Tibial artery (tissue), 4 donors: ENCODE measurements at regions not wholly inside any gene's neighbourhood (a gene's known extent, or its start where the extent isn't known, plus 50 kb on each side); places are given as distances from the start of the nearest gene placed in this dataset.

Experiments used
- DNase-seq, 2 donors: peaks; one replicate each; pipeline ENCODE4 v3.0.0-alpha.2; 2019
- H3K27ac ChIP-seq, 2 donors: fragments of 200-600 bp; sonication (generic) in 1 of 2; 1 replicate in 1 of 2; 2 replicates in 1 of 2; pipeline ENCODE4 v1.5.1; 2018 to 2019; ENCODE audit warnings: mild to moderate bottlenecking in 1 of 2
- H3K27me3 ChIP-seq, 2 donors: fragments of 200-600 bp; sonication (generic) in 1 of 2; one replicate each; pipeline versions ENCODE4 v1.5.1 to v1.6.0; 2016 to 2019
- H3K36me3 ChIP-seq, 3 donors: fragments of 200-600 bp; sonication (generic) in 2 of 3; one replicate each; pipeline ENCODE4 v1.5.1; 2016 to 2019; ENCODE audit warnings: mild to moderate bottlenecking in 2 of 3
- H3K4me1 ChIP-seq, 4 donors: fragments of 200-600 bp; sonication (generic) in 2 of 4; 1 replicate in 3 of 4; 2 replicates in 1 of 4; pipeline ENCODE4 v1.5.1; 2016 to 2019
- H3K4me3 ChIP-seq, 2 donors: fragments of 200-600 bp; sonication (generic) in 1 of 2; 1 replicate in 1 of 2; 2 replicates in 1 of 2; pipeline ENCODE4 v1.5.1; 2018 to 2019; ENCODE audit warnings: mild to moderate bottlenecking in 2 of 2
- H3K9me3 ChIP-seq, 3 donors: fragments of 200-600 bp; sonication (generic) in 1 of 3; one replicate each; pipeline ENCODE4 v1.5.1; 2016 to 2019
- CTCF ChIP-seq, 2 experiments: fragments of 200-600 bp in 1 of 2; fragments of 450-650 bp in 1 of 2; IDR thresholded peaks; one replicate each; pipeline ENCODE4 v1.5.1; 2017 to 2019; ENCODE audit warnings: antibody characterized with exemption in 2 of 2, mild to moderate bottlenecking in 1 of 2, moderate library complexity in 1 of 2
- intact Hi-C: fragments of 100-400 bp; cut with DNase I; formaldehyde crosslinking; loops from one replicate; pipeline ENCODE4 v1.15.0; 2023; ENCODE audit warnings: low total_unique reads

DNA sequence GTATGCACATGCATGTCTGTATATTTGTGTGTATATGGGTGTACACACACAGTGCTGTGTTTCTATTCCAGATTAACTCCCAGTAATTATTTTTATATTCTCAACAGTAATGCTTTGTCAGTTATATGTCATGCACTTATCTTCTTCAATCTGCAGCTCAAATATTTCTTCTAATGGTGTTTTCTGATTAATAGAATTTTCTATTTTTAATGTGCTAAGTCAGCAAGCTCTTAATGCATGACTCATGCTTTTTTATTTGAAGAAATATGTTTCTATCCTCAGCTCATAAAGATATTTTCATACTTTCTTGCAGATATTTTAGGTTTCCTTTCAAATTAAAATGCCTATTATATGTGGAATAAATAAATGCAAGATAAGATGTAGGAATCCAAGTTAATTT, 59.7 kb upstream of the TMEM18 start:
- Histone ChIP-seq H3K36me3 (no peaks in the 10 kb centered on the region), H3K4me3 (no peak overlapping the region), H3K9me3 (no peaks in the 10 kb centered on the region), H3K27ac (no peak overlapping the region), H3K4me1 (peaks cover 0 to 18% (median 10%) of the 10 kb centered on the region in 4 donors), H3K27me3 (peaks cover 0 to 22% of the 10 kb centered on the region in 2 donors)
- DNase-seq = no peak
- no peak for TF ChIP-seq CTCF (IDR thresholded peaks at IDR 0.05)
- intact Hi-C loops = no loop called here

- intact Hi-C loops = no loop called here
- H3K36me3 ChIP-seq = no peaks in the 10 kb centered on the region
- no peak overlapping the region for H3K4me3 ChIP-seq
- H3K27me3 ChIP-seq = peaks cover 0 to 30% of the 10 kb centered on the region in 2 donors
- DNase-seq = no peak
- no peak overlapping the region for H3K27ac ChIP-seq
- H3K4me1 ChIP-seq = peaks cover 0 to 14% (median 9%) of the 10 kb centered on the region in 4 donors
- no peak for TF ChIP-seq CTCF (IDR thresholded peaks at IDR 0.05)
- H3K9me3 ChIP-seq = no peaks in the 10 kb centered on the region
These were observed 58.5 kb upstream of the TMEM18 start for GRCh38 chr2:735670-736218.

GRCh38 chr2:734496-734895, 57.3 kb upstream of the TMEM18 start:
- intact Hi-C loops = no loop called here
- no peaks in the 10 kb centered on the region for H3K36me3 ChIP-seq
- TF ChIP-seq CTCF (IDR thresholded peaks at IDR 0.05) = no peak
- DNase-seq = no peak
- no peaks in the 10 kb centered on the region for H3K9me3 ChIP-seq
- peaks cover 0 to 2% (median under 1%) of the 10 kb centered on the region in 4 donors for H3K4me1 ChIP-seq
- no peak overlapping the region for H3K4me3 ChIP-seq
- H3K27me3 ChIP-seq = peaks cover 0 to 30% of the 10 kb centered on the region in 2 donors
- H3K27ac ChIP-seq = no peak overlapping the region

DNA sequence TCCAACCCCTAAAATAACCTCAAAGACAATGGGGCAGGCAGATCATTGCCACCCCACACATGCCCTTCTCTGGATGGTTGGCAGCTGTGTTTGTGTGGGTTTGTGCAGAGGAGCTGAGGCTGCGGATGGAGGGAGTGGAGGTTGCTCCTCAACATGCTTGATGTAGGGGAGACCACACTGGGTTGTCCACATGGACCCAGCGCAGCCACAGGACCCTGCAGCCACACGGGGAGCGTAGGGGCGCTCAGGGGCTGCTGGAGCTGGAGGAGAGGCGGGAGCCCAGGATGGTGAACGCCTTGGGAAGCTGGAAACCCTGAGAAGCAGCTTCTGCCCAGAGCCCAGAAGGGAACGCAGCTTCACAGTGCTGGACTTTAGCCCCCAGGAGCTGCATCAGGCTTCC, 56.3 kb upstream of the TMEM18 start:
- Histone ChIP-seq H3K4me1 (no peaks in the 10 kb centered on the region), H3K36me3 (no peaks in the 10 kb centered on the region), H3K4me3 (no peak overlapping the region), H3K27me3 (peaks cover 0 to 30% of the 10 kb centered on the region in 2 donors), H3K27ac (no peak overlapping the region), H3K9me3 (no peaks in the 10 kb centered on the region)
- no peak for DNase-seq
- TF ChIP-seq CTCF (IDR thresholded peaks at IDR 0.05) = no peak
- intact Hi-C loops = no loop called here

GRCh38 chr2:733001-733400, 55.8 kb upstream of the TMEM18 start:
- Histone ChIP-seq H3K27ac (no peak overlapping the region), H3K9me3 (no peaks in the 10 kb centered on the region), H3K4me1 (no peaks in the 10 kb centered on the region), H3K27me3 (peaks cover 0 to 30% of the 10 kb centered on the region in 2 donors), H3K4me3 (no peak overlapping the region), H3K36me3 (no peaks in the 10 kb centered on the region)
- intact Hi-C loops = no loop called here
- no peak for DNase-seq
- no peak for TF ChIP-seq CTCF (IDR thresholded peaks at IDR 0.05)

- no peak for TF ChIP-seq CTCF (IDR thresholded peaks at IDR 0.05)
- Histone ChIP-seq H3K4me3 (no peak overlapping the region), H3K27ac (no peak overlapping the region), H3K9me3 (no peaks in the 10 kb centered on the region), H3K4me1 (no peaks in the 10 kb centered on the region), H3K27me3 (peaks cover 0 to 29% of the 10 kb centered on the region in 2 donors), H3K36me3 (no peaks in the 10 kb centered on the region)
- intact Hi-C loops = no loop called here
- no peak for DNase-seq
These were observed 54.5 kb upstream of the TMEM18 start for GRCh38 chr2:731711-732110.
